Endothelial cell of umbilical vein (primary cell): ENCODE measurements at regions not wholly inside any gene's neighbourhood (a gene's known extent, or its start where the extent isn't known, plus 50 kb on each side); places are given as distances from the start of the nearest gene placed in this dataset.

ENCODE experiments used
- BruUV-seq: library from RNA; stranded (reverse); fragments of 400-500 nt; replicated peaks from 2 replicates; lab custom pipeline; 2021; lab: Mats Ljungman, UMichigan
- CTCF ChIA-PET: fragments of 300-600, 350-600 bp; sonication (Branson Sonifier 250); formaldehyde crosslinking; loops from one replicate; lab custom pipeline; 2021; ENCODE audit warnings: antibody characterized with exemption, inconsistent platforms; lab: Charles Lee
- POLR2A ChIA-PET: fragments of 300-600, 350-600 bp; sonication (Branson Sonifier 250); formaldehyde crosslinking; loops from one replicate; lab custom pipeline; 2021; ENCODE audit warnings: antibody characterized with exemption, inconsistent platforms; lab: Charles Lee
- DNase-seq: peaks from one replicate; pipeline ENCODE4 v3.0.0-alpha.2; 2011; ENCODE audit warnings: low read depth, low spot score
- FAIRE-seq: peaks from 2 replicates; lab custom pipeline; 2011; peaks lifted over from hg19 to GRCh38; lab: Jason Lieb, UNC
- H2AFZ ChIP-seq: 2 replicates; pipeline ENCODE4 v1.6.0; 2012; ENCODE audit warnings: low read depth, low read length, control low read depth, inconsistent platforms
- H3K27ac ChIP-seq: 2 replicates; pipeline ENCODE4 v1.5.1; 2011; ENCODE audit warnings: low read depth, mild to moderate bottlenecking, control low read depth, low read length, moderate library complexity; ENCODE audit not compliant: insufficient read depth
- H3K27me3 ChIP-seq, 2 experiments: 2 replicates each; pipeline versions ENCODE4 v1.6.0 to v1.6.1; 2011; ENCODE audit warnings: low read length in 2 of 2, mixed read lengths in 1 of 2; ENCODE audit not compliant: control insufficient read depth in 2 of 2, insufficient read depth in 2 of 2
- H3K36me3 ChIP-seq, 2 experiments: 2 replicates in 1 of 2; 3 replicates in 1 of 2; pipeline ENCODE4 v1.5.1; 2011; ENCODE audit warnings: low read length in 2 of 2, mild to moderate bottlenecking in 1 of 2, moderate library complexity in 1 of 2; ENCODE audit not compliant: control insufficient read depth in 2 of 2, insufficient read depth in 2 of 2; ENCODE audit errors: extremely low read depth in 1 of 2
- H3K4me1 ChIP-seq: 3 replicates; pipeline ENCODE4 v1.5.1; 2011; ENCODE audit warnings: mild to moderate bottlenecking, low read length; ENCODE audit not compliant: control insufficient read depth, insufficient read depth; ENCODE audit errors: extremely low read depth
- H3K4me2 ChIP-seq: 2 replicates; pipeline ENCODE4 v1.6.1; 2011; ENCODE audit warnings: low read length, control low read depth, mixed read lengths; ENCODE audit not compliant: insufficient read depth
- H3K4me3 ChIP-seq, 3 experiments: fragments of 200-600 bp in 1 of 3; sonication (generic), shearing (Covaris generic) in 1 of 3; replicated peaks in 1 of 3; 2 replicates each; pipeline ENCODE4 v1.5.1; 2011 to 2016; ENCODE audit warnings: control low read depth in 3 of 3, low read length in 3 of 3, mild to moderate bottlenecking in 2 of 3, inconsistent platforms in 1 of 3, low read depth in 1 of 3, moderate library complexity in 1 of 3; ENCODE audit not compliant: insufficient read depth in 1 of 3
- H3K79me2 ChIP-seq: 2 replicates; pipeline ENCODE4 v1.6.0; 2012; ENCODE audit warnings: low read length, inconsistent platforms; ENCODE audit not compliant: control insufficient read depth, insufficient read depth
- H3K9ac ChIP-seq: replicated peaks from 2 replicates; pipeline ENCODE3; 2011; ENCODE audit warnings: low read length, control low read depth; ENCODE audit not compliant: insufficient read depth; ENCODE audit errors: extremely low read depth
- H3K9me1 ChIP-seq: replicated peaks from 3 replicates; pipeline ENCODE4 v1.6.0; 2011; ENCODE audit warnings: mild to moderate bottlenecking, low read length; ENCODE audit not compliant: control insufficient read depth, insufficient read depth; ENCODE audit errors: extremely low read depth
- H3K9me3 ChIP-seq: replicated peaks from 2 replicates; pipeline ENCODE4 v1.5.1; 2012; ENCODE audit warnings: low read length, inconsistent platforms; ENCODE audit not compliant: control insufficient read depth, insufficient read depth
- H4K20me1 ChIP-seq: replicated peaks from 2 replicates; pipeline ENCODE3; 2011; ENCODE audit warnings: mild to moderate bottlenecking, low read length; ENCODE audit not compliant: control insufficient read depth, insufficient read depth; ENCODE audit errors: extremely low read depth
- EZH2 ChIP-seq: IDR thresholded peaks from 2 replicates; pipeline ENCODE4 v1.6.1; 2012; ENCODE audit warnings: borderline replicate concordance, low read depth, mild to moderate bottlenecking, moderate library complexity, low read length, inconsistent platforms; ENCODE audit not compliant: severe bottlenecking
- FOS ChIP-seq: IDR thresholded peaks from 2 replicates; pipeline ENCODE4 v1.6.1; 2011; ENCODE audit warnings: mild to moderate bottlenecking, low read length, moderate library complexity, borderline replicate concordance; ENCODE audit not compliant: insufficient read depth
- GATA2 ChIP-seq: IDR thresholded peaks from 2 replicates; pipeline ENCODE4 v1.7.0; 2011; ENCODE audit warnings: low read depth, mild to moderate bottlenecking, moderate library complexity, mixed read lengths, low read length; ENCODE audit not compliant: insufficient read length, insufficient read depth
- JUN ChIP-seq: IDR thresholded peaks from 2 replicates; pipeline ENCODE4 v1.6.1; 2011; ENCODE audit warnings: borderline replicate concordance, low read depth; ENCODE audit not compliant: insufficient read length, insufficient read depth
- MYC ChIP-seq: IDR thresholded peaks from one replicate; pipeline ENCODE4 v1.6.1; 2011; ENCODE audit warnings: mild to moderate bottlenecking, low read depth, low read length
- POLR2A ChIP-seq: IDR thresholded peaks from 2 replicates; pipeline ENCODE4 v1.6.1; 2012; ENCODE audit warnings: low read depth, mild to moderate bottlenecking, control low read depth, low read length
- POLR2AphosphoS5 ChIP-seq: IDR thresholded peaks from 2 replicates; pipeline ENCODE4 v1.6.1; 2012; ENCODE audit warnings: low read depth, mild to moderate bottlenecking, control low read depth, low read length, moderate library complexity; ENCODE audit not compliant: insufficient read depth
- dilution Hi-C: fragments of 300-500 bp; cut with MboI; formaldehyde crosslinking; loops from one replicate; pipeline ENCODE4 v1.15.0; 2019; ENCODE audit warnings: low sequenced_read_pairs; ENCODE audit not compliant: extremely low pct_ligation_motif_present
- intact Hi-C: fragments of 100-400 bp; cut with micrococcal nuclease; formaldehyde crosslinking; loops from one replicate; pipeline ENCODE4 v1.10.0; 2022
- TF ChIP-seq, protein P1 (sequence below), 2 donors: IDR thresholded peaks; 1 replicate in 1 of 2; 2 replicates in 1 of 2; pipeline ENCODE4 v1.5.1; 2011; ENCODE audit warnings: low read length in 2 of 2, mild to moderate bottlenecking in 2 of 2, moderate library complexity in 2 of 2, control low read depth in 1 of 2, inconsistent platforms in 1 of 2, low read depth in 1 of 2; ENCODE audit not compliant: insufficient read depth in 1 of 2; ENCODE audit errors: extremely low read depth in 1 of 2
- TF ChIP-seq, protein P2 (sequence below): IDR thresholded peaks from 2 replicates; pipeline ENCODE4 v1.6.1; 2011; ENCODE audit not compliant: insufficient read depth, insufficient read length

DNA sequence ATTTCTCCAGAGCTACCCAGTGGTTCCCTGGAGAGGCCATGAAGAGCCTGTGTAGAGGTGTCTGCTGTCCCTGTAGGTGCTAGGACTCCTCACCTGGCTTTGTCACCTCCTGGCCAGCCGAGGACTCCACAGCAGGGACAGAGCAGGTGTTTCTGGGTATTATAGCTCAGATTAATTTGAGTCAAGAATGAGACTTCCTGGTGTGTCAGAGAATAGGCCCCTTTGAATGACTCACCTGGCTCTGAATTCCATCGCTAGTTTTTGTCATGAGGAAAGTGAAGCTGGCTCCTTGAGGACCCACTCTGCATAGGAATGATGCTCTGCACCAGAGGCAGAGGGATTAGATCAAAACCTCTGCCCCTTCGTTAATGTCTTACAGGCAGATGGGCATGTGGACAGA lies 167.5 kb upstream of the TOPAZ1 start:
- Histone ChIP-seq H2AFZ (no peak overlapping the region), H3K9ac (no peak overlapping the region), H3K4me1 (no peaks in the 10 kb centered on the region), H3K36me3 (no peaks in the 10 kb centered on the region), H3K4me2 (no peak overlapping the region), H3K4me3 (no peak overlapping the region), H3K79me2 (no peaks in the 10 kb centered on the region), H3K27me3 (no peaks in the 10 kb centered on the region), H3K27ac (no peak overlapping the region), H3K9me3 (no peaks in the 10 kb centered on the region), H4K20me1 (no peaks in the 10 kb centered on the region), H3K9me1 (no peaks in the 10 kb centered on the region)
- no TSS peak for BruUV-seq
- dilution Hi-C loops (no loop called here), intact Hi-C loops (no loop called here)
- ChIA-PET POLR2A (no interaction called here), CTCF (no interaction called here)
- TF ChIP-seq POLR2AphosphoS5 (no peak), FOS (no peak), GATA2 (no peak), JUN (no peak), POLR2A (no peak), EZH2 (no peak), MYC (no peak)
- TF ChIP-seq, protein P1, sequence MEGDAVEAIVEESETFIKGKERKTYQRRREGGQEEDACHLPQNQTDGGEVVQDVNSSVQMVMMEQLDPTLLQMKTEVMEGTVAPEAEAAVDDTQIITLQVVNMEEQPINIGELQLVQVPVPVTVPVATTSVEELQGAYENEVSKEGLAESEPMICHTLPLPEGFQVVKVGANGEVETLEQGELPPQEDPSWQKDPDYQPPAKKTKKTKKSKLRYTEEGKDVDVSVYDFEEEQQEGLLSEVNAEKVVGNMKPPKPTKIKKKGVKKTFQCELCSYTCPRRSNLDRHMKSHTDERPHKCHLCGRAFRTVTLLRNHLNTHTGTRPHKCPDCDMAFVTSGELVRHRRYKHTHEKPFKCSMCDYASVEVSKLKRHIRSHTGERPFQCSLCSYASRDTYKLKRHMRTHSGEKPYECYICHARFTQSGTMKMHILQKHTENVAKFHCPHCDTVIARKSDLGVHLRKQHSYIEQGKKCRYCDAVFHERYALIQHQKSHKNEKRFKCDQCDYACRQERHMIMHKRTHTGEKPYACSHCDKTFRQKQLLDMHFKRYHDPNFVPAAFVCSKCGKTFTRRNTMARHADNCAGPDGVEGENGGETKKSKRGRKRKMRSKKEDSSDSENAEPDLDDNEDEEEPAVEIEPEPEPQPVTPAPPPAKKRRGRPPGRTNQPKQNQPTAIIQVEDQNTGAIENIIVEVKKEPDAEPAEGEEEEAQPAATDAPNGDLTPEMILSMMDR (IDR thresholded peaks at IDR 0.05; ENCODE audit: extremely low read depth in 1 of 2, insufficient read depth in 1 of 2, low read depth in 1 of 2, low read length in 2 of 2): no peak
- TF ChIP-seq, protein P2, sequence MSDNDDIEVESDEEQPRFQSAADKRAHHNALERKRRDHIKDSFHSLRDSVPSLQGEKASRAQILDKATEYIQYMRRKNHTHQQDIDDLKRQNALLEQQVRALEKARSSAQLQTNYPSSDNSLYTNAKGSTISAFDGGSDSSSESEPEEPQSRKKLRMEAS: no peak
- FAIRE-seq (no peak), DNase-seq (no peak)
